ENCODE measurements at regions not wholly inside any gene's neighbourhood (a gene's known extent, or its start where the extent isn't known, plus 50 kb on each side); places are given as distances from the start of the nearest gene placed in this dataset.

- TF ChIP-seq CTCF (conservative IDR thresholded peaks at IDR 0.05; ENCODE audit: low read depth, low read length) = no peak
- no peak for TF ChIP-seq SMC3 (IDR thresholded peaks at IDR 0.05; ENCODE audit: low read depth, low read length)
- no peak for TF ChIP-seq USF2 (IDR thresholded peaks at IDR 0.05; ENCODE audit: low read depth, low read length)
- no peak for TF ChIP-seq POLR2A (IDR thresholded peaks at IDR 0.05; ENCODE audit: low read depth, low read length)
- TF ChIP-seq RCOR1 (IDR thresholded peaks at IDR 0.05; ENCODE audit: insufficient replicate concordance, low read length) = no peak
Observed at GRCh38 chr1:213486488-213486887, 435.4 kb downstream of the RPS6KC1 start.

All from IMR-90 (cell line).